ENCODE measurements at regions not wholly inside any gene's neighbourhood (a gene's known extent, or its start where the extent isn't known, plus 50 kb on each side); places are given as distances from the start of the nearest gene placed in this dataset.
"Not testable (repeated sequence)": the region's sequence is repeated elsewhere in the genome, so short reads cannot be mapped to it uniquely, and the experiment has no call there.

DNA sequence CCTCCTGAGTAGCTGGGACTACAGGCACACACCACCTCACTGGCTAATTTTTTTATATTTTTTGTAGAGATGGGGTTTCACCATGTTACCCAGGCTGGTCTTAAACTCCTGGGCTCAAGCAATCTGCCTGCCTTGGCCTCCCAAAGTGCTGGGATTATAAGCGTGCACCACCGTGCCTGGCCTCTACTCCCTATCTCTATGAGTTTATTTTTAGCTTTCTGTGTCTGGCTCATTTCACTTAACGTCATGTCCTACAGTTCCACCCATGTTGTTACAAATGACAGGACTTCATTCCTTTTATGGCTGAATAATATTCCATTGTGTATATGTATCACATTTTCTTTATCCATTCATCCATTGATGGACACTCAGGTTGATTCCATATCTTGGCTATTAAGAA is 164.2 kb upstream of the ZNF648 start:
- H3K27ac Mint-ChIP-seq; H3K4me1 Mint-ChIP-seq; H3K4me3 Mint-ChIP-seq; DNase-seq; ATAC-seq (ENCODE audit: low read depth in 2 of 2): not testable (repeated sequence)
- H3K27me3 Mint-ChIP-seq, result peaks cover 9 to 22% (median 13%) of the 10 kb centered on the region in 3 donors
- H3K9me3 Mint-ChIP-seq, result peaks cover 6 to 37% (median 28%) of the 10 kb centered on the region in 7 donors
- H3K36me3 Mint-ChIP-seq, result peaks cover 0 to 10% of the 10 kb centered on the region in 2 donors

GRCh38 chr1:182221990-182222389 is 160.5 kb upstream of the ZNF648 start:
- H3K27me3 Mint-ChIP-seq, result peaks cover 7 to 45% (median 21%) of the 10 kb centered on the region in 3 donors
- not testable (repeated sequence) for DNase-seq; H3K4me1 Mint-ChIP-seq; H3K4me3 Mint-ChIP-seq; ATAC-seq (ENCODE audit: low read depth in 2 of 2); H3K27ac Mint-ChIP-seq
- peaks cover 0 to 19% of the 10 kb centered on the region in 2 donors for H3K36me3 Mint-ChIP-seq
- H3K9me3 Mint-ChIP-seq, result peaks cover 12 to 45% (median 33%) of the 10 kb centered on the region in 7 donors

- ATAC-seq (ENCODE audit: low read depth in 2 of 2); DNase-seq; H3K4me1 Mint-ChIP-seq; H3K27ac Mint-ChIP-seq; H3K4me3 Mint-ChIP-seq: not testable (repeated sequence)
- Mint-ChIP-seq H3K36me3 (peaks cover 0 to 19% of the 10 kb centered on the region in 2 donors), H3K9me3 (peaks cover 12 to 45% (median 33%) of the 10 kb centered on the region in 7 donors), H3K27me3 (peaks cover 4 to 51% (median 26%) of the 10 kb centered on the region in 3 donors)
These were observed 159.9 kb upstream of the ZNF648 start for GRCh38 chr1:182221367-182221766.

DNA sequence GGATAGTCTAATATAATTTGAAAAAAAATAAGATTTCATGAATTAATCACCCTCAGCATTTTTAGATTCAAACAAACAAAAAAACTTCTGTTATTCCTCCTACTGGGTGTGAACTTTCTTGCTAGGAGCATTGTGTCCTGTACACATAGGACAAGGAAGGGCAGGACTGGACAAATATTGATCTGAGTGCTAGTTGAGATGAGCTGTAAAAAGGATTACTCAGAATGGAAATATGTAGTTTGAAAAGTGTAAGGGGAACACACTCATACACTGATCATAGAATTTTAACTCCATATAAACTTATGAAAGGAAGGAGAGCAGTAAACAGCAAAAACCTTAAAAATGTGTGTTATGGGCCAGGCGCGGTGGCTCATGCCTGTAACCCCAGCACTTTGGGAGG is 156.5 kb upstream of the ZNF648 start:
- no peaks in the 10 kb centered on the region for H3K4me1 Mint-ChIP-seq
- peaks cover 0 to 46% (median 26%) of the 10 kb centered on the region in 3 donors for H3K27me3 Mint-ChIP-seq
- H3K27ac Mint-ChIP-seq, result no peak overlapping the region
- DNase-seq (no peak), ATAC-seq (ENCODE audit: low read depth in 2 of 2) (no peak)
- H3K36me3 Mint-ChIP-seq, result peaks cover 0 to 19% of the 10 kb centered on the region in 2 donors
- H3K4me3 Mint-ChIP-seq, result no peak overlapping the region
- peaks cover 12 to 28% (median 18%) of the 10 kb centered on the region in 7 donors for H3K9me3 Mint-ChIP-seq

DNA sequence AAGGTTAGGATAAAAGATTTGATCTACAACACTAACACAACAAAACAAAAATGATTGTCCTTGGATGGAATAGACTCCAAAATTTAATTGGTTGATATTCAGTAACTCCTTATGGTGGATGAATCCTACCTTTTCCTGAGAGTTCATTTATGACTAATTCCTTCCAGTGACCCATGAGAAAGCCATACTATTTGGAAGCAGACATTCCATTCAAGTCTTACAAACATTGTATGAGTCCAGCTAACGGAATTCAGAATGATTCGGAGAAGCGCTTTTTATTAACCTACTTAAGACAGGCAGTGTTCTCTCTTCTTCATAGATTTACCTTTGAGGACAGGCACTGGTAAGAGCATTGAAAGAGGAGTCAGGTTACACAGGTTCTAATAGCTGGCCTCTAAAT is 155.6 kb upstream of the ZNF648 start:
- H3K27ac Mint-ChIP-seq, result no peak overlapping the region
- no peak for DNase-seq
- peaks cover 0 to 14% of the 10 kb centered on the region in 2 donors for H3K36me3 Mint-ChIP-seq
- no peaks in the 10 kb centered on the region for H3K4me1 Mint-ChIP-seq
- peaks cover 10 to 20% (median 15%) of the 10 kb centered on the region in 7 donors for H3K9me3 Mint-ChIP-seq
- peaks cover 0 to 40% (median 26%) of the 10 kb centered on the region in 3 donors for H3K27me3 Mint-ChIP-seq
- no peak overlapping the region for H3K4me3 Mint-ChIP-seq
- no peak for ATAC-seq (ENCODE audit: low read depth in 2 of 2)

DNA sequence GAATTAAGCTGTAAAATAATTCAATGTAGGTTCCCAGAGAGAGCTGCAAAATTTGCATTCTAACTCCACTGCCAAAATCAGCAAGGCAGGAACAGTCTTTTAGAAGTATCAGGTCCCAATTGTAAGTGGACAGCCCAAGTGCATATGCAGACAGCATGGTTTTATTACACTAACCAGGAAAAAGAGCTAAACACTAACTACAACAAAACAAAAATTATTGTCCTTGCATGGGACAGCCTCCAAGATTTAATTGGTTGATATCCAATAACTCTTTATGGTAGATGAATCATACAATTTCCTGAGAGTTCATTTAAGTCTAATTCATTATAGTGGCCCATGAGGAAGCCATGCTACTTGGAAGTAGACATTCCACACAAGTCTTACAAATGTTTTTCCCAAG is 154.3 kb upstream of the ZNF648 start:
- no peaks in the 10 kb centered on the region for H3K4me1 Mint-ChIP-seq
- ATAC-seq (ENCODE audit: low read depth in 2 of 2), result no peak
- DNase-seq, result no peak
- H3K36me3 Mint-ChIP-seq, result peaks cover 0 to 8% of the 10 kb centered on the region in 2 donors
- H3K9me3 Mint-ChIP-seq, result peaks cover 5 to 10% (median 5%) of the 10 kb centered on the region in 7 donors
- peaks cover 0 to 30% (median 26%) of the 10 kb centered on the region in 3 donors for H3K27me3 Mint-ChIP-seq
- H3K27ac Mint-ChIP-seq, result no peak overlapping the region
- H3K4me3 Mint-ChIP-seq, result no peak overlapping the region

DNA sequence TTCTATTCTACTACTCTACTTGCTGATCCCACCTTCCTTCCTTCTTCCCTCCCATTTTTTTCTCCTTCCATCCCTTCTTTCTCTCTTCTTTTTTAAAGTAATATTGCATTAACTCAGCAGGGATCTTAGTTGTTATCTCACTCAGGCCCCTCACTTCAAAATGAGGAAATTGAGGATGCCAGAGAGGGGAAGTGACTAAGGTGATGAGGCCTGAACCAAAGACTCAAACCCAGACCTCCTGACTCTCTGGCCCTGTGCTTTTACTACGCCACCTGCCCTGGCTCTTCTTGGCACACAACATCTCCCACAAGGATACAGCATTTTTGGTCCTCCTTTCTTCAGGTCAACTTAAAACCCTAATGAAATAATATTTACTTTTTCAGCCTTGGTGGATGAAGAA is 151.7 kb upstream of the ZNF648 start:
- H3K4me3 Mint-ChIP-seq, result no peak overlapping the region
- H3K36me3 Mint-ChIP-seq, result no peaks in the 10 kb centered on the region
- peaks cover 0 to 19% (median 13%) of the 10 kb centered on the region in 3 donors for H3K27me3 Mint-ChIP-seq
- H3K4me1 Mint-ChIP-seq, result no peaks in the 10 kb centered on the region
- no peak overlapping the region for H3K27ac Mint-ChIP-seq
- no peak for ATAC-seq (ENCODE audit: low read depth in 2 of 2)
- H3K9me3 Mint-ChIP-seq, result peaks cover 0 to 3% (median 0%) of the 10 kb centered on the region in 7 donors
- no peak for DNase-seq

DNA sequence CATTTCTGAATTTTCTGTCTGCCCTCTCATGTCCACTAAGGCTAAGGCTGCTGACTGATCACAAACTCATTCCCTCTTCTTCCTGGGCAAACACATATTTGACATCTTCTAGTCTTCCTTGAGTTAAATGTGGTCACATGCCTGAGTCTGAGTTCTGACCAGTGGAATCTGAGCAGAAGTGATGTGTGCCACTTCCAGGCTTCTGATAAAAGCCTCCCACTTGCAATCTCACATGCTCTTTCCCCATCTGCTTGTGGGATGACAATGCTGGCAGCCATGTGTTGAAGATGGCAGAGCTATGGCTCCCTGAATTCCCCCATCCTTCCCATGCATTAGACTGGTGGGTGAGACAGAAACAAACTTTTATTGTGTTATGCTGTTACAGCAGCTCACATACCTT is 149.9 kb upstream of the ZNF648 start:
- H3K4me3 Mint-ChIP-seq, result no peak overlapping the region
- no peaks in the 10 kb centered on the region for H3K4me1 Mint-ChIP-seq
- H3K9me3 Mint-ChIP-seq, result no peaks in the 10 kb centered on the region
- H3K27me3 Mint-ChIP-seq, result peaks cover 0 to 10% (median under 1%) of the 10 kb centered on the region in 3 donors
- ATAC-seq (ENCODE audit: low read depth in 2 of 2), result no peak
- no peaks in the 10 kb centered on the region for H3K36me3 Mint-ChIP-seq
- no peak for DNase-seq
- H3K27ac Mint-ChIP-seq, result no peak overlapping the region

DNA sequence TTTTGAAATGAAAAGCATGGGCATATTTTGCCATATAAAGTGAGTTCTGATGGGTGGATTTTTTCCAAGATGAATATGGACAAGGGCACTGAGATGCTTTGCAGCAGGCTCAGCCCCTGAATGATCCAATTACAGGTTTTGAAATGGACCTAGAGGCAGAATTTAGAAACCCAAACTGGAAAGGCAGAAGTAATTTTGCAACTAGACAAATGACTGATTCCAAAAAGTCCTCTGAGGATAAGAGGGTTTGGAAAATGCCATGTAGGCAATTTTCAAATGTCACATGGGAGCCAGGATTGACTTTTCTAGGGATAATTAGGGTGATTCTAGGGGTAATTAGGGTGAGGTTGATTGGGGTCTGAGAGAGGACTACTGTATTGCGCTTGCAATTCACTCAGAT is 148.9 kb upstream of the ZNF648 start:
- ATAC-seq (ENCODE audit: low read depth in 2 of 2), result no peak
- H3K36me3 Mint-ChIP-seq, result no peaks in the 10 kb centered on the region
- no peak overlapping the region for H3K27ac Mint-ChIP-seq

DNA sequence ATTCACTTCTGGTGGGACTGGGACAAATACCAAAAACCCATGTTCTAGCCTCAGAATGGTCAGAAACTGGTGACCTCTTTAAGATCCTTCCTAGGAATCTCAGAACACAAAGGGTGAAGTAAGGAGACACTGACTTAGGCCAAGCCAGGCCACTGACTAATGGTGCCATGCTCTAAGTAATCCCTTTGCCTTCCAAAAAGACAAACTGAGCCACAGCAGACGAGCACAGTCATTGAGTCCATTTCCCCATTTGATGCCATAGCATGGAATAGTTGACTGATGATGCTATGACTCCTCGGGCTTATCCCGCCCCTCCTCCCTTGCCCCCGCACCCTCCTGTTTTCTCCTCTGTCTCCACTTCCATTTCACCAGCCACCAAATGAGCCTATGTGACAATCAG is 145.8 kb upstream of the ZNF648 start:
- ATAC-seq (ENCODE audit: low read depth in 2 of 2), result no peak
- H3K4me3 Mint-ChIP-seq, result no peak overlapping the region
- H3K4me1 Mint-ChIP-seq, result no peaks in the 10 kb centered on the region

More for the DNA sequence above, 148.9 kb upstream of the ZNF648 start:
- Mint-ChIP-seq H3K4me3 (no peak overlapping the region), H3K27me3 (peaks cover 0 to 15% (median 0%) of the 10 kb centered on the region in 3 donors), H3K9me3 (no peaks in the 10 kb centered on the region), H3K4me1 (no peaks in the 10 kb centered on the region)
- DNase-seq, result no peak

GRCh38 chr1:182206626-182207239 is 145.2 kb upstream of the ZNF648 start:
- DNase-seq, result no peak
- Mint-ChIP-seq H3K9me3 (no peaks in the 10 kb centered on the region), H3K4me3 (no peak overlapping the region), H3K27ac (no peak overlapping the region), H3K4me1 (no peaks in the 10 kb centered on the region), H3K36me3 (no peaks in the 10 kb centered on the region), H3K27me3 (peaks cover 0 to 23% (median 0%) of the 10 kb centered on the region in 3 donors)
- no peak for ATAC-seq (ENCODE audit: low read depth in 2 of 2)

More for the DNA sequence above, 145.8 kb upstream of the ZNF648 start:
- Mint-ChIP-seq H3K27me3 (peaks cover 0 to 23% (median 0%) of the 10 kb centered on the region in 3 donors), H3K9me3 (no peaks in the 10 kb centered on the region), H3K27ac (peak overlapping the region in 1 of 6 donors; percentile 57), H3K36me3 (no peaks in the 10 kb centered on the region)
- DNase-seq, result no peak

GRCh38 chr1:182205351-182206022 is 144.0 kb upstream of the ZNF648 start:
- ATAC-seq (ENCODE audit: low read depth in 2 of 2), result no peak
- Mint-ChIP-seq H3K4me1 (no peaks in the 10 kb centered on the region), H3K4me3 (no peak overlapping the region), H3K27ac (peak overlapping the region in 1 of 6 donors; percentile 33), H3K36me3 (no peaks in the 10 kb centered on the region), H3K27me3 (peaks cover 0 to 23% (median 0%) of the 10 kb centered on the region in 3 donors), H3K9me3 (no peaks in the 10 kb centered on the region)
- no peak for DNase-seq

- H3K27ac Mint-ChIP-seq, result no peak overlapping the region
- no peaks in the 10 kb centered on the region for H3K9me3 Mint-ChIP-seq
- DNase-seq (no peak), ATAC-seq (ENCODE audit: low read depth in 2 of 2) (no peak)
- peaks cover 4 to 16% (median 6%) of the 10 kb centered on the region in 3 donors for H3K27me3 Mint-ChIP-seq
- no peaks in the 10 kb centered on the region for H3K36me3 Mint-ChIP-seq
- no peak overlapping the region for H3K4me3 Mint-ChIP-seq
- no peaks in the 10 kb centered on the region for H3K4me1 Mint-ChIP-seq
These were observed 141.8 kb upstream of the ZNF648 start for GRCh38 chr1:182203191-182203875.
